NCI-H748 treated with DMSO at 0.1 percent for 48 hours (cell line): ENCODE measurements at regions not wholly inside any gene's neighbourhood (a gene's known extent, or its start where the extent isn't known, plus 50 kb on each side); places are given as distances from the start of the nearest gene placed in this dataset.

Experiments used
- DNase-seq: peaks from one replicate; lab custom pipeline; 2025; lab: John Stamatoyannopoulos, UW

DNA sequence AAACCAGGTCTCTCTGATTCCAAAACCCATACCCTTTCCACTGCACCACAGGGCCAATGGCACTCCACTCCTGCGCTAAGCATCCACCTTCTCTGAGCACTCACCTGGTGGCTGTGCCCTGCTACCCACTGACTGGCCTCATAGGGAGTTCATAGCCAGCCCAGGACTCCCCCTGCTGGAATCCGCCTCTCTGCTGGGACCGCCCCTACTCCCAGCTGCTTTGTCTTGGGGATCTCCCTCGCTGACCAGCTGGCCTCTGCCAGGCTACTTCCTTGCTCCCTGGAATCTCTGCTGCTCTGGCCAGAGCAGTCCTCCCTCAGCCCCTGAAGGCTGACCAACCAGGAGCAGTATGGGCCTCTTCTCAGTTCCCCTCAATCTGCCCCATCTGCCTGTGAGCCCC lies 129.7 kb downstream of the FAXC start:
- no peak for DNase-seq

DNA sequence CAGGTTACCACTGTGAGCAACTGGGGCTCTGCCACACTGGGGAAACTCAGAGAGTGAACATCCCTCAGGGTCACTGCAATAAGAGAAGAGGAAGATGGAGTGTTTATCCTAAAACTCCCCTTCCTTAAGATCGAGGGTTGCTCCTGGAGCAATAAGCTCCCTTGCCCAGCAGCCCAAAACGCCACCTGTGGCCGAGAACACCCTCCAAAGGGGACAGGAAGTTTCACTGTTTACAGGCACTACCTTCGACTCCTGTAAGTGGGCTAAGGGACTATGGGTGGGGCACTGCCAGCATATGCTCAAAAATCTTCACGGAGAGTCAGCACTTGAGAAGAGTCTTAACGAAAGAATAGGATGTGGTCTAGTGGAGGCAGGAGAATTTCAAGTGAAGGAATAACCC lies 132.5 kb downstream of the FAXC start:
- no peak for DNase-seq

GRCh38 chr6:99195986-99196655 lies 153.4 kb downstream of the FAXC start:
- no peak for DNase-seq

DNA sequence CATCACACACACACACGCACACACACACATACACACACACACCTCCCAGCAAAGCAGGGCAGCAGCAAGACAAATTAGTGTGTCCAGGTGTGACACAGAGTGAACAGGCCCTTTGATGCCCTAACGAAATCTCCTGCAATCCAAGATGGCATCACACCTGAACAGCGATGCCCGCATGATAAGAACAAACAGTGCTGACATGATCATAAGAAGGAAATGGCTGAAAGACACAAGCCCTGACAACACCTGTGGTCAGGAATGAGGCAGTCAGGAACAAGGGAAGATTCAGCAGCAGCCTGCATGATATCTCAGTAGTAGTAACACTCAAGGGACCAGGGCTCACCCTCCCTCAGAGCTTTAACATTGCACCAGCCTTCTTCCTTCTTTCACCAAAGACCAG lies 156.9 kb downstream of the FAXC start:
- no peak for DNase-seq

DNA sequence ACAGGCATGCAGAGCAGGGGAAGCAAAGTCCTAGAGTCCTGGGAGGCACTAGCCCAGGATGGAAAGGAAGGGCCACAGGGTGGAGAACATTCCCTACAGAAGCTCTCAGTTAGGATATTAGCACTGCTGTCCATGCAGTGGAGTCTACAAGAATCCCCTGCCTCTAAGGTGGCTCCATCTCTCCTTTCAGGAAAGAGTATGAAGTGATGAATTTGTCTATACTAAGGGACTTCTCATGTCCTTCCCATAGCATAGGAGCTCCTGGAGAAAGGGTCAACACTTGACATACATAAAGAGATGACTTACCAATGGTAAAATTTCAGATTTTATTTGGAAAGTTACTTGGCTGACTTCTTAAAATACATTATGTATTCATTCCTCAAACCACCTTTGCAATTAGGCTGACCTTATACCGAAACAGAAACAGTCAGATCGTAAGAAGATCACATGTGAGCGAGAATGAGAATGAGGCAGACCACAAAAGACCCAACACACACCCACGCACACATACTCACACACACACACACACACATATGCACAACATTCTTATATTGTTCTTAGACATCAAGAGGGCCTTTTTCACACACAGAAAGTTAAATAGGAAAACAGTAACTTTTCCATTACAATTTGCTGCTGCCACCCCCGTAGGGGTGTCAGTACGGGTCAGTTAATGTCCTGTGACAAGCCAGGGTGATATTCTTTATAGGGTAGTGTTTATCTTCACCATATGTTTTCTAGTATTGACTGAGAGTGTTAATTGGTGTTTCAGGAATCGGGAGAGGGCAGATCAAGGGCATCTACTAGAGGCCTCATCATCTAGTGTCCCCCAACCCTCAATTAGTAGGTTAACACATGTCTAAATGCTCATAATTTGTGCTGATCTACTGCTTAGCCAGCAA lies 159.4 kb downstream of the FAXC start:
- no peak for DNase-seq

DNA sequence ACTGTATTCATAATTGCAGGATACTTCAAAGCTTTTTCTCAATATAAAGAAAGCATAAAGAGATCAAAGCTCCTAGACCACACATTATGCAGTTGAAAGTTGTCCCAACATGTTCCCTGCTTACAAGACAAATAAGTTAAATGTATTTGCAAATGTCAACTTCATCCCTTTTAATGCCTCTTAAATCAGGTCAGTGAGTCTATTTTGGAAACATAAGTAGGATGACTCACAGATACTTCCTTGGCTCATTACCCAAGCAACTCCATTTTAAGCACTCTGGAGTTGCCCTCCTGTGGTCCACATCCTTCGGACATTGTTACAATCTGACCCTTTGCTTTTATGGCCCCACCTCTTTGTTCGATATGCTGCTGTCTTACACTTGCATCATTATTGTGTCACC lies 162.0 kb downstream of the FAXC start:
- no peak for DNase-seq

DNA sequence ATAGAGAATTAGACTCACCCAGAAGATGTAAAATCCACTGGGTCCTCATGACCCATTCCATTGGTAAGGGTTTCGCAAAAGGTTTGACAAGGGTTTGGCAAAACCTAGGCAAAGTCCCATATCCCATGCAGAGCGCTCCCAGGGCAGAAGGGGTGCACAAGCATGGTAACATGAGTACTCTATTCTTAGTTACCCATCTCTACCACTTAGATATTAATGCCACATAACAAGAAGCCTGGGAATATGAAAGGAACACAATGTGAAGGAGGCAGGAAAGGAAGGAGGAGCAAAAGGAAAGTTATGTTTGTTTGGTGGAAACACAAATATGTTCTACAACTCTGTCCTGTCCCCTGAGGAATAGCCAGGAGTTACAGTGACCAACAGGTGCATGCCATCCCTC lies 163.1 kb downstream of the FAXC start:
- DNase-seq = no peak

- no peak for DNase-seq
These were observed 163.9 kb downstream of the FAXC start for GRCh38 chr6:99185525-99185924.

GRCh38 chr6:99184696-99185095 lies 164.8 kb downstream of the FAXC start:
- no peak for DNase-seq

GRCh38 chr6:99183066-99183465 lies 166.4 kb downstream of the FAXC start:
- no peak for DNase-seq

- DNase-seq = no peak
These were observed 168.3 kb downstream of the FAXC start for GRCh38 chr6:99181174-99181573.

- DNase-seq = no peak
These were observed 171.3 kb downstream of the FAXC start for GRCh38 chr6:99178168-99178567.

DNA sequence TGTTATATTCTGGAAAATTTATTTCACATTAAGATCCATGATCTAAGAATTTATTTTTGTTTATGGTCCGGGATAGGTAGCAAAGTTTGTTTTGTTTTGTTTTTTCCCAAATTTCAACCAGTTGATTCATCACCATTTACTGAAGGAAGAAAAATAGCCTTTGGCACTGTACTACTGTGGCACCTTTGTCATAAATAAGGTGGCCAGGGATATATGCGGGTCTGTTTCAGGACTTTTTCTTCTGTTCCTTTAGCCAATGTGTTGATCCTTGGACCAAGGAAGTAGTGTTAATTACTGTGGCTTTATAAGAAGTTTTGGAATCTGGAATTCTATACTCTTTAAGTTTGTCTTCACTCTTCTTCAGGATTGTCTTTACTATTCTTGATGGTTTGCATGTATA lies 171.7 kb downstream of the FAXC start:
- DNase-seq = no peak

- DNase-seq = no peak
These were observed 183.6 kb downstream of the FAXC start for GRCh38 chr6:99165838-99166237.

DNA sequence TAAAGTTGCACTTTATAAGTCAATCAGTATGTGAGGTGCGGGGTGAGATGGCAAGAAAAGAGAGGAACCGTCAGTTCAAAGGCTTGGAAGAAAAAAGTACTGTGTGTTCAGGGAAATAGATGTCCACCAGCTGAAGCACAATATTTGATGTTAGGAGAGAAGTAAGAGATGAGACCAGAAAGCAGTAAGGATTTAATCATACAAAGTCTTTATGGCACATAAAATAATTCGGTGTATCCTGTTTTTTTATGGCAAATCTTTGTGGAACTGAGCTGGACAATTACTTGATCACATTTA lies 197.2 kb downstream of the FAXC start:
- no peak for DNase-seq

GRCh38 chr6:99151634-99152346 lies 197.7 kb downstream of the FAXC start:
- DNase-seq = no peak

- DNase-seq = no peak
These were observed 200.7 kb downstream of the FAXC start for GRCh38 chr6:99148761-99149160.

- no peak for DNase-seq
These were observed 200.4 kb upstream of the FBXL4 start for GRCh38 chr6:99148111-99148510.

GRCh38 chr6:99147206-99147605 lies 199.5 kb upstream of the FBXL4 start:
- no peak for DNase-seq

GRCh38 chr6:99146711-99147110 lies 199.0 kb upstream of the FBXL4 start:
- no peak for DNase-seq

DNA sequence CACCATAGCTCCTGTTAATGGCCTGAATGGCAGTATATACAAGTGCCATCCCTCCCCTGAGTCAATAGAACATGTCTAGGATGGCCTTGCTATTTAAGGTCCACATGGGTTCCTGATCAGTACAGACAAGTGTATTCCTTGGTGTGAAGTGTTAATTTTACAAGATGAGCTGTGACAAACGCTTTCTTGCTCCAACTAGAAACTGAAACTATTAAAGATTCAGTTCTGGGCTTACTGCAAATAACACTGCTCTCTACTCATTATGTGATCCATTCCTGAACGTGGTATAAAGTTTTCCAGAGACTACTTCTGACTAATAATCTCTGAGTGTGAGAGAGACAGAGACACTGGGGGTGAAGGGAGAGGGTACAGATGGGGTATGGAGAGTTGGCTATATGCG lies 198.0 kb upstream of the FBXL4 start:
- no peak for DNase-seq

DNA sequence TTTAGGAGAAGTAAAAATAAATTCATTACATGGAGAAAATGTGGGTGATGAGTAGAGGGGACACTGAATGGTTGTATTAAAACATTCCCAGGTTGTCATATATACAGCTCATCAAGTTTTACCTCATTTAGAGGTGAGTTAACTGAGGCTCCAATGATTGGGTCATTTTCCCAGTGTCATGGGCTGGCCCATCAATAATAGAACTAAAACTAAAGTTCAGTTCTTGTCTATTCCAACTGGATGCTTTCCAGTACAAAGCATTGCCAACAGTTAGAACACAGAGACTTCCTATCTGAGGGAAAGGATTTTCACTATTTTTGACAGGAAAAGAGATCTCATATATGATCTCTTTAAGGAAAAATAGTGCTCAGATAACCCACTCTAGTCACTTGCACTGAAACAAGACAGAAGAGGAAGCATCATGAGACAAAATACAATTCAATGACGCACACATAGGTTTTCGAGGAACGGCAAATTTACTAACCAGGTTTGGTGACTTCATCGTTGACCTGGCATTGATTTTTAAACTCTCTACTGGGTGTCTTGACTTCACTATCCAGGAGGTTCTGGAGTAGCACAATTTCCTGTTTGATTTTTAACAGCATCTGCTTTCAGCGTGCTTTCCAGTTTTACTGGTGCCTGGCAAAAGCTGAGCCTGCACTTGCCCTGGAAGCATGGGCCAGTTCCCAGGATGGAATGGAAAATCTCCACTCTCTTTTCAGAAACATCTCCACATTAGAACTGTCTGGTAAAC lies 195.5 kb upstream of the FBXL4 start:
- DNase-seq = no peak
